Subcutaneous abdominal adipose tissue (tissue), 5 donors: ENCODE measurements at regions not wholly inside any gene's neighbourhood (a gene's known extent, or its start where the extent isn't known, plus 50 kb on each side); places are given as distances from the start of the nearest gene placed in this dataset.

ENCODE experiments used
- H3K27ac ChIP-seq: one replicate; pipeline ENCODE4 v1.7.0; 2013; ENCODE audit warnings: low read depth, mild to moderate bottlenecking, inconsistent platforms, low read length, moderate library complexity
- H3K27me3 ChIP-seq, 5 donors: one replicate each; pipeline ENCODE4 v1.7.0; 2013; ENCODE audit warnings: low read length in 5 of 5, inconsistent platforms in 1 of 5; ENCODE audit not compliant: control insufficient read depth in 5 of 5, insufficient read depth in 4 of 5
- H3K36me3 ChIP-seq, 5 donors: one replicate each; pipeline ENCODE4 v1.7.0; 2013; ENCODE audit warnings: low read length in 5 of 5; ENCODE audit not compliant: control insufficient read depth in 5 of 5, insufficient read depth in 5 of 5
- H3K4me1 ChIP-seq, 5 donors: one replicate each; pipeline ENCODE4 v1.7.0; 2013; ENCODE audit warnings: low read length in 5 of 5, mild to moderate bottlenecking in 3 of 5, moderate library complexity in 1 of 5; ENCODE audit not compliant: control insufficient read depth in 5 of 5, insufficient read depth in 5 of 5
- H3K4me3 ChIP-seq, 5 donors: one replicate each; pipeline ENCODE4 v1.7.0; 2013; ENCODE audit warnings: low read length in 5 of 5, low read depth in 1 of 5
- H3K9ac ChIP-seq, 5 donors: one replicate each; pipeline ENCODE4 v1.7.0; 2013; ENCODE audit warnings: low read length in 5 of 5, mild to moderate bottlenecking in 4 of 5, moderate library complexity in 3 of 5
- H3K9me3 ChIP-seq, 5 donors: one replicate each; pipeline ENCODE4 v1.7.0; 2013; ENCODE audit warnings: low read length in 5 of 5; ENCODE audit not compliant: control insufficient read depth in 5 of 5
- donor health status: healthy.
- donor health status: healthy.
- donor health status: healthy.
- donor health status: healthy.
- donor health status: healthy.

GRCh38 chr16:55029509-55029908 is 98.8 kb downstream of the IRX5 start:
- no peaks in the 10 kb centered on the region for H3K4me1 ChIP-seq

DNA sequence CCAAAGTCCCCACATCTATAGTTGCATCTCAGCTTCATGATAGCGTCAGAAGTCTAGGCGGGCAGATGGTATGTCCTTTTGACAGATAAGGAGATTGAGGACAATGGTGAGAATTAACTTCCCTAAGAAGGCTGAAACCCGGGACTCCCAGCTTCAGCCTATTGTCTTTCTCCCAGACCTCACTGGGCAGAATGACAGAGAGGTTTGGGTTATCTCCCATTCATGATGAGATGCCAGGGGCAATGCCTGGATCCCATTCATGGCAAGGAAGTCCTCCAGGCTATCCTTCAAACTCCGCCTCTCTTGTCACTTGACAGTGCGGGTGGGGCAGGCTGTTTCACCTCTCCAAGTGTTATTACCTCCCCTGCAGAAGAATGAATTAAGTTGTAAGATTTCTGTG is 100.3 kb downstream of the IRX5 start:
- Histone ChIP-seq H3K9me3 (peaks cover 0 to 5% (median 0%) of the 10 kb centered on the region in 5 donors), H3K36me3 (no peaks in the 10 kb centered on the region), H3K9ac (no peak overlapping the region), H3K4me1 (no peaks in the 10 kb centered on the region), H3K4me3 (no peak overlapping the region), H3K27ac (no peak overlapping the region), H3K27me3 (peaks cover 0 to 3% (median 0%) of the 10 kb centered on the region in 5 donors)

More at GRCh38 chr16:55029509-55029908, 98.8 kb downstream of the IRX5 start:
- Histone ChIP-seq H3K36me3 (no peaks in the 10 kb centered on the region), H3K27me3 (peaks cover 0 to 3% (median 0%) of the 10 kb centered on the region in 5 donors), H3K4me3 (no peak overlapping the region), H3K9ac (no peak overlapping the region), H3K27ac (no peak overlapping the region), H3K9me3 (peaks cover 0 to 5% (median 0%) of the 10 kb centered on the region in 5 donors)

- H3K36me3 ChIP-seq = no peaks in the 10 kb centered on the region
- no peak overlapping the region for H3K9ac ChIP-seq
- no peaks in the 10 kb centered on the region for H3K4me1 ChIP-seq
- no peak overlapping the region for H3K27ac ChIP-seq
- H3K27me3 ChIP-seq = peaks cover 0 to 3% (median 0%) of the 10 kb centered on the region in 5 donors
- peaks cover 0 to 5% (median 0%) of the 10 kb centered on the region in 5 donors for H3K9me3 ChIP-seq
- H3K4me3 ChIP-seq = no peak overlapping the region
Measured at GRCh38 chr16:55031481-55031880, 100.8 kb downstream of the IRX5 start.

GRCh38 chr16:55033225-55034156 is 102.8 kb downstream of the IRX5 start:
- peaks cover 0 to 3% (median 0%) of the 10 kb centered on the region in 5 donors for H3K27me3 ChIP-seq
- H3K27ac ChIP-seq = no peak overlapping the region
- peaks cover 0 to 3% (median 0%) of the 10 kb centered on the region in 5 donors for H3K9me3 ChIP-seq
- H3K9ac ChIP-seq = no peak overlapping the region
- H3K4me1 ChIP-seq = no peaks in the 10 kb centered on the region
- H3K36me3 ChIP-seq = no peaks in the 10 kb centered on the region
- no peak overlapping the region for H3K4me3 ChIP-seq

DNA sequence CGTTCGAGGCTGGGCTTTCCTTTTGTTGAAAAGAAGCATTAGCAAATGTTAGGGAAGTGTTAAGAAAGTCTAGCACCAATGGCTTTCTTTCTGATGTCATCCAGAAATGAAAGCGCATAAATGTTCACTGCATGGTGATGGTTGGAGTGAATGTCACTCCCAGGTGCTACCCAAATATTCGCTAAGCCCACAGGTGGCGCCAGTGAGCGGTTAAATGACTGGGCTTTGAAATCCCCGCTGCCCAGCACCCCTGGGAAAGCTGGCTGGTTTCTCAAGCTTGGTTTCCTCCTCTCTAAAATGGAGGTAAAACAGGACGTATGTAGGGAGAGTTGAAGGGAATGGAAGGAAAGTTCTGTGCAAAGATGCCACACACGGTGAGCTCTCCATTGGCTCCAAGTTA is 104.4 kb downstream of the IRX5 start:
- Histone ChIP-seq H3K36me3 (no peaks in the 10 kb centered on the region), H3K4me3 (no peak overlapping the region), H3K9ac (no peak overlapping the region), H3K9me3 (no peaks in the 10 kb centered on the region), H3K27me3 (peaks cover 0 to 3% (median 3%) of the 10 kb centered on the region in 5 donors), H3K27ac (no peak overlapping the region), H3K4me1 (no peaks in the 10 kb centered on the region)

GRCh38 chr16:55035956-55036355 is 105.3 kb downstream of the IRX5 start:
- Histone ChIP-seq H3K4me3 (no peak overlapping the region), H3K9me3 (no peaks in the 10 kb centered on the region), H3K36me3 (no peaks in the 10 kb centered on the region), H3K27ac (no peak overlapping the region), H3K9ac (no peak overlapping the region), H3K4me1 (no peaks in the 10 kb centered on the region), H3K27me3 (peaks cover 0 to 7% (median 5%) of the 10 kb centered on the region in 5 donors)

- Histone ChIP-seq H3K9me3 (no peaks in the 10 kb centered on the region), H3K4me3 (no peak overlapping the region), H3K9ac (no peak overlapping the region), H3K27me3 (peaks cover 0 to 6% (median 5%) of the 10 kb centered on the region in 5 donors), H3K27ac (no peak overlapping the region), H3K36me3 (no peaks in the 10 kb centered on the region), H3K4me1 (no peaks in the 10 kb centered on the region)
Measured at GRCh38 chr16:55036371-55036821, 105.7 kb downstream of the IRX5 start.

DNA sequence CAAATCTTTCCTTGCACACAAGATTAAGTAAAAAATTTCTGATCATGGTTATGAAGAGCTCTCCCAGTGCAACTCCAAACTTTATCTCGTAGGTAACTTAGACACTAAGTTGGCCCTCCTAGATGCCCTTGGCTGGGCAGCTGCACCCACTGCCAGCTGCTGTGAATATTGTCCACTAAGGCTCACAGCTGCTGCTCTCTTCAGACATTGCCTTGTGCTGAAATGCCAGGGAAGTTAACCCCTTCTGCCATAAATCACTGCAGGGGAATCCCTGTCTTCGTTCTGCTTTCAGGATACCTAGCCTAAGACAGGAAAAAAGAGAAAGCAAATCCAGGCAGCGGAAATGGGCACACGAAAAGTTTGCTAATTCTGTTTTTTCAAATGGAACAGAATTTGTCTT is 106.4 kb downstream of the IRX5 start:
- no peaks in the 10 kb centered on the region for H3K9me3 ChIP-seq
- H3K36me3 ChIP-seq = no peaks in the 10 kb centered on the region
- H3K9ac ChIP-seq = no peak overlapping the region
- H3K4me3 ChIP-seq = no peak overlapping the region
- no peaks in the 10 kb centered on the region for H3K4me1 ChIP-seq
- peaks cover 0 to 6% (median 4%) of the 10 kb centered on the region in 5 donors for H3K27me3 ChIP-seq
- H3K27ac ChIP-seq = no peak overlapping the region

DNA sequence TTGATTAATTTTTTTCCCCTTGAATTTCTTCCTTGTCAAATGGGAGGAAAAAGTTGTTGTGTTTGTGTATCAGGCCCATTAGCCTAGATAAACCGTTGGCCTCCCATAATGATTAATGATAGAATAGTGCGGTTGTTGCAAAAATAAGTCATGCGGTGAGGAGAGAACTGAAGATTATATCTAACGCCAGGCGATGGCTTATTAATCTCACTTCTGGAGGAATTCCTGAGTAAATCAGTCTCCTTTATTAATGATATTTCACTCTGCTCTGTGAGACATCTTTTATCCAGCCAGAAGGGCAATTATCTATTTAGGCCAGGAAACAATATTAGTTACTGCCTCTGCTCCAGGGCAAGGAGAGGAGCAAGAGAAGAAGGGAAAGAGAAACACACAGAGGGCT is 107.3 kb downstream of the IRX5 start:
- Histone ChIP-seq H3K36me3 (no peaks in the 10 kb centered on the region), H3K9ac (no peak overlapping the region), H3K4me1 (no peaks in the 10 kb centered on the region), H3K9me3 (no peaks in the 10 kb centered on the region), H3K27ac (no peak overlapping the region), H3K4me3 (no peak overlapping the region), H3K27me3 (peaks cover 0 to 6% (median 4%) of the 10 kb centered on the region in 5 donors)

- Histone ChIP-seq H3K4me1 (no peaks in the 10 kb centered on the region), H3K9ac (no peak overlapping the region), H3K27ac (no peak overlapping the region), H3K4me3 (no peak overlapping the region), H3K9me3 (no peaks in the 10 kb centered on the region), H3K36me3 (no peaks in the 10 kb centered on the region), H3K27me3 (peaks cover 4 to 10% (median 7%) of the 10 kb centered on the region in 5 donors)
Measured at GRCh38 chr16:55039042-55039441, 108.4 kb downstream of the IRX5 start.
